ENCODE measurements at regions not wholly inside any gene's neighbourhood (a gene's known extent, or its start where the extent isn't known, plus 50 kb on each side); places are given as distances from the start of the nearest gene placed in this dataset.

DNA sequence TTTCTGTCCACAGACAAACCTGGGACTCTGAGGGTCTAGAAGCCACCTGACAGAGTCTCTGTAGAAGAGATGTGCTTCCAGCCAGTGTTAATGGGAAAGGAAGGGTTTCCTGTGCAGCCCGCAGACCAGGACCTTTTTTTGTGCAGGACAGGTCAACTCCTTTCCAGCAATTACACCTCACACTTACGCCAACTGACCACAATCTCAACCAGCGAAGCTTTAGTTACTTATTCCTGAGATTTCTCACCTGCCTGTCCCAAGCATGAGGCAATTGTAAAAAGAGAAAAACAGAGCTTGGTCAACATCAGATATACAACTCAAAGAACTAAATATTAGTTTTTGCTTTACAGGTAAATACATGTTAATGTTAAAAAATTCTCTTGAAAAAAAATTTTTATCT is 393.8 kb upstream of the ID4 start:
- TF ChIP-seq, protein P1, sequence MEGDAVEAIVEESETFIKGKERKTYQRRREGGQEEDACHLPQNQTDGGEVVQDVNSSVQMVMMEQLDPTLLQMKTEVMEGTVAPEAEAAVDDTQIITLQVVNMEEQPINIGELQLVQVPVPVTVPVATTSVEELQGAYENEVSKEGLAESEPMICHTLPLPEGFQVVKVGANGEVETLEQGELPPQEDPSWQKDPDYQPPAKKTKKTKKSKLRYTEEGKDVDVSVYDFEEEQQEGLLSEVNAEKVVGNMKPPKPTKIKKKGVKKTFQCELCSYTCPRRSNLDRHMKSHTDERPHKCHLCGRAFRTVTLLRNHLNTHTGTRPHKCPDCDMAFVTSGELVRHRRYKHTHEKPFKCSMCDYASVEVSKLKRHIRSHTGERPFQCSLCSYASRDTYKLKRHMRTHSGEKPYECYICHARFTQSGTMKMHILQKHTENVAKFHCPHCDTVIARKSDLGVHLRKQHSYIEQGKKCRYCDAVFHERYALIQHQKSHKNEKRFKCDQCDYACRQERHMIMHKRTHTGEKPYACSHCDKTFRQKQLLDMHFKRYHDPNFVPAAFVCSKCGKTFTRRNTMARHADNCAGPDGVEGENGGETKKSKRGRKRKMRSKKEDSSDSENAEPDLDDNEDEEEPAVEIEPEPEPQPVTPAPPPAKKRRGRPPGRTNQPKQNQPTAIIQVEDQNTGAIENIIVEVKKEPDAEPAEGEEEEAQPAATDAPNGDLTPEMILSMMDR (conservative IDR thresholded peaks at IDR 0.05), result no peak
- TF ChIP-seq ZFX (IDR thresholded peaks at IDR 0.05), result no peak
